Nucleus accumbens (tissue), 56 donors: ENCODE measurements at regions not wholly inside any gene's neighbourhood (a gene's known extent, or its start where the extent isn't known, plus 50 kb on each side); places are given as distances from the start of the nearest gene placed in this dataset.
A peak's percentile ranks its signal among the peaks of the same experiment; 100 is the strongest.

Experiments
- DNase-seq, 56 donors: peaks; one replicate each; lab custom pipeline; 2025; lab: John Stamatoyannopoulos, UW

DNA sequence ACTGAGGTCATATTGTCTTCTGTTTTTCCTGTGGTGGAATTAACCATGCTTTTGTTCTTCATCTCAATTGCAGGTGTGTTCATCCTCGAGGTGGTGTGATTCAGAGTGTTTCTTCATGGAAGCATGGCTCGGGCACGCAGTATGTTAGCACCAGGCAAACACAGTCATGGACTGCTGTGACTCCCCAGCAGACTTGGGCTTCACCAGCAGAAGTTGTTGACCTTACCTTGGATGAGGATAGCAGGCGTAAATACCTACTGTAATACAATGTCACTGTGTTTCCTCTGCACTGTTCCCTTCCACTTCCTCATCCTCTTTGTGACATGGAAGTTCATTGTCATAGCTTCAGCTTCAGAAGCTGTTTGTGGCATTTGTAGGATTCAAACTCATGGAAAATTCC, 158.7 kb downstream of the HAUS1 start:
- DNase-seq = no peak

DNA sequence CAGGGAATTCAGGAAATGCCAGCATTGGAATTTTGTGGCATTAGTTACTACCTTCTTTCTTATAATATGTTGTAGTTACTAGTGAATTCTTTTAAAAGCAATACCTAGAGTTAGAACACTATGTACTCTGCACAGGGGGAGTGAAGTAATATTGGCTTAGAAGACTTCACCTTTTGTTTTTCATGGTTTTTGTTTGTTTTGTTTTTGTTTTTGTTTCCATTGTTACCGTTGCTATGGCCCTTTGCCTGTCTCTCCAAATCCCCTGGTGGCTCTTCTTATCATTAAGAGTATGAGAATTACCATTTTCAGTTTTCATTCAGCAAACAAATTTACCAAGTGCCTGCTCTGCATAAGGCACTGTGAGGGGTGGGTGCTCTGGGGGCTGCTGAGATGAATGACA, 160.1 kb downstream of the HAUS1 start:
- no peak for DNase-seq

DNA sequence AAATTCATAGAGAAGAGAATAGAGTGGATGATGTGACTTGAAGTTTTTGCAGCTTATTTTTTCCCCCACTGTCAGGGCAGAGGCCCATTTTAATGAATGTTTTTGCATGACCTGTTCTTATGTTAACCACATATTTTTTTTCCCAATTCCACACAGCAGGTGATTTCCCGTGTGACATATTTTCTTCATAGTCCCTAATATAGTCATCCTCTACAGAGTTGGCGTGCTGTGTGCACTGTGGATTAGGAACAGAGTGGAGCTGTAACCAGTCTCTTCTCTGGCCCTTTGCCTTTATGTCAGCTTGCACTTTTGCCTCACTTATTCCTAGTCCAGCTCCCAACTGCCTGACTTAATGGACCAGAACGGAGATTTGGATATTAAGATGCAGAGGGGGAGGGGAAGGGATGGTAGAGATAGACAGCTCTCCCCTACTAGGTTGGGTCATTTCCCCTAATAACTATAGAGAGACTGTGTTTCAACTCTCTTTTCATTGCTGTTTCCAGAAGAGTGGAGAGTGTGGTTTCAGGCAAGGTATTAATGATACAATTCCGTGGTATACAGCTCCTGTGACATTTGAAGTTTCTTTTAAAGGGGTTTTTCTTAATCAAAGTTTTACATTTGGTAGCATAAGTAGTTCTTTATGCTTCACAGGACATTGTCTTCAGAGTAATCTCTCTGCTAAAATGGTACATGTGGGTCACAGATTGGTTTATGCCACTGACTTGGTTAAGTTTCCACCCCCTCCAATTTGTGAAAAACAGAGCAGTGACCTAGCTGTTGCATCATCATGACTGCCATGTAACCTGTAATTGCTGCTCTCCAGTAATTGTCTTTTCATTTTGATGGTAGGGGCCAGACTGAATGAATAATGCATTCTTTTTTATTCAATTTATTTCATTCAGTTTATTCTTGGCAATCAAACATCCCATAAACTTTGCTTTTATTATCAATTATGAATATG, 161.3 kb downstream of the HAUS1 start:
- DNase-seq = no peak

DNA sequence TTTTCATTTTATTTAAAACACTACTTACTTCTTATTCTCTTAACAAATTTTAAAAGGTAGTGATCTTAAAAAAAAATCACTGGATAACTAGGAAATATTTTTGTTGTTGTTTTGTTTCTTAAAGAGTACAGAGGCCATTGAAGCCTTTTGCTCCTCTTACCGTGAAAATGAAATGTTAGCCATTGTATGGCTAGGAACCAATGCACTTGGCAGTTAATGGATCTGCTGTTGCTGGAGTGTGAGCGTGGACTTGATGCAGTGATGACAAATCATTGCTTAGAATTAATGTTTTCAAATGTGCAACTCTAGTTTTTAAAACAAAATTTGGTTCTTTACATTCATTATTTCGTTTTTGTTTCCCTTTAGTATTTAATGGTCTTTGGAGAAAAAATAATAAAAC, 162.3 kb downstream of the HAUS1 start:
- DNase-seq = no peak

DNA sequence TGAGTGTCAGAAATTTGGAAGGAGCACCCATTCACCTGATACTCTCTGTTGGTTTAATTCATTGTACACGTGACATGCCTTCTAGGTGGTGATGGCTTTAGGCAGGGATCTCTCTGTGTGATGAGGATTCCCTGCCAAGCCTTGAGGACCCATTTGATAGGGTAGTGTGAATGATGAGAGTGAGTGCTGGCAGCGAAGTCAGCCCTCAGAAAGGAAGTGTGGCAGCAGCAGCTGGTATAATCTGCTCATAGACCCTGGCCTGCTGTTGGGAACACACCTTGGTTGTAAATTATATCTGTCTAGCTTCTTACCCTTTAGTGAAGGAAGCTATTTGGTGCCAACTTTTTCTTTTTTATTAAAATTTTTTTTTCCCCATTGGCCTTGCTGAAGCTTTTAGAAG, 164.5 kb downstream of the HAUS1 start:
- DNase-seq = no peak

DNA sequence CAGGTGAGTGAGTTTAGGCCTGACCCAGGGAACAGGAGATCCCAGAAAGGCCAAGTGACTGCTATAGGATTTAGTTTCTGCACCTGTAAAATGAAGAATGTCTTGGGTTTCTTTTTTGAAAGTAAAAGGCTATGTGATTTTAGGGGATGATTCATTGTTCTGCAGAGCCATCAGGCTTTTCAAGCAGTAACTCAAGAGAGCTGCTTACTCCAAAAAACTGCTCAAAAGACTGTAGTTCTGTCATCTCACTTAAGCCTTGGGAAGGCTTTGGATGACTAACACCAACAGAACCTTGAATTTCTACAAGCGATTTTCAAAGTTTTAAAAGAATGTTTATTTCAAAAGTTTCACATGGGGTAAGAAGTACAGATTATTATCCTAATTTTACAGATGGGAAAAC, 165.1 kb downstream of the HAUS1 start:
- DNase-seq = no peak

DNA sequence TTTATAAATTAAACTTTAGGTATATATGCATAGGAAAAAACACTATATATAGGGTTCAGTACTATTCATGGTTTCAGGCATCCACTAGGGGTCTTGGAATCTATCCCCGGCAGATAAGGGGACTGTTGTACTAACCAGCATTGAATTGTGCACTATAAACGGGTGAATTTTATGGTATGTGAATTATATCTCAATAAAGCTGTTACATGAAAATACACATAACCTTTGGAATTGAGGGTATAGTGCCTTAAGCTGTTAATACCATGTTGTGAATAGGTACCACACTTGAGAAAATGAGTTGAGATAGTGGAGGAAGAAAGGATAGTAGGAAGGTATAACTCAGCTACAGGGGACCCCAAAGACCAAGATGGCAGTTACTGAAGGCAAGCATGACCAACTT, 167.3 kb downstream of the HAUS1 start:
- no peak for DNase-seq

DNA sequence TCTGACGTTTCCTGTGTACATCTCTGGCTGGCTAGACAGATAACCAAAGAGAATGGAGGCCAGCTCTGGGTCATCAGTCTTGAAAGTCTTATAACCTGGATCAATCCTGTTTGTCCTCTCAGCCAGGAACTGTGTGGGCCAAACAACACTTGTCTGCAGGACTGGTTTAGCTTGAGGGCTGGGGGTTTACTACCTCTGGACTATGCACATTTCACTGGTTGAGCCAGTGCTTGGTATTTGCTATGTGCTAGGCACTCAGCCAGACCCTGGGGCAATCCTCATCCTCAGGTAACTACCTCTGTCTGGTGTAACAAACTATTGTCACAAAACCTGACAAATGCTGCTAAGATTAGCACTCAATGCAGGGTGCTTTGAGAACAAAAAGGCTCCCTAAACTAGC, 169.7 kb downstream of the HAUS1 start:
- no peak for DNase-seq

DNA sequence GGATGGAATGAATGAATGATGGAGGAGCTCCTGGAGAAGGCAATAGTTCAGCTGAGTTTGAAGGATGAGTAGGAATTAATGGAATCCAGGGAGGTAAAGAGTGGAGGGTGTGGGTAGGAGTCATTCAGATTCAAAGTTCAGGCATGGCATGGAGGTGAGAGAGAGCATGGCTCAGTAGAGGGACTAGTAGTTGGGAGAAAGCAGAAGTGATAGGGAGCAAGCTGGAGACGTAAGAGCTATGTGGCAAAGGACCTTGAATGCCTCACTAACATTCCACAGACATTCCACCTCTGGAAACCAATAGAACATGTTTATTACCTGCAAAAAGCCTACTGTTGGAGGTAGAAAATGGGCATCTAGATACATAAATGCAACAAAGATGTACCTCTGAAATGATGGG, 170.1 kb downstream of the HAUS1 start:
- no peak for DNase-seq

DNA sequence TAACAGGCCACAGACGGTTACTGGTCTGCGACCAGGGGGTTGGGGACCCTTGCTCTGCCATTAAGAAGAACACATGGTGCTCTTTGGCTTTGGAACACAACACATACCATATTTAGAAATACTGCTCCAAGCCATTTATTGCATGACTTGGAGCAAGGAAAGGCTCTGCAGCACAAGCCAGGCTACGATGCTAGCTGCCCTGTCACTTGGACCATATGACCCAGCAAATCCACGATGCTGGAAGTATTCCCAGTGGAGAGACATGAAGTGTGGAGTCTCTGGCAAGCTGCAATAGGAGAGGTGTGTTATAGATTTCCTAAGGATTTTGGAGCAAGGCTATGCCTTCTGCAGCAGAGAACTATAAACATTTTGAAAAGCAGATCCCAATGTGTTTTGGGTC, 171.2 kb downstream of the HAUS1 start:
- DNase-seq = no peak

DNA sequence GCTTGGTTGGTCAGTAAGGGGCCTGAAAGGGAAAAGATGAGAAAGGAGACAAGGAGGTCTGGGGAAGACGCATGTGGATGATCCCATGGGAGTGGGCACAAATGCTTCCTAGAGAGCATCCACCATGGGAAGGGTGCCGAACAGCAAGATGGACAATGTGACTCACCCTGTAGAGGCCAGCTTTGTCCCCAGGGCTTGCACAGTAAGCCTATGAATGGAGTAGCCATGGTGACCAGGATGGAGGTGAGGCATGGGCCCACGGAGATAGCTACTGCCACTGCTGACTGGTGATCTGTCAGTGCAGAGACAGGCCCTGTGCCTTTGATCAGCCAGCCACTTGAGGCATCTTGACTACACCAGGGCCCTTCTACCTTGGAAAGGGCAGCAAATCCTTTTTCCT, 172.6 kb downstream of the HAUS1 start:
- no peak for DNase-seq

DNA sequence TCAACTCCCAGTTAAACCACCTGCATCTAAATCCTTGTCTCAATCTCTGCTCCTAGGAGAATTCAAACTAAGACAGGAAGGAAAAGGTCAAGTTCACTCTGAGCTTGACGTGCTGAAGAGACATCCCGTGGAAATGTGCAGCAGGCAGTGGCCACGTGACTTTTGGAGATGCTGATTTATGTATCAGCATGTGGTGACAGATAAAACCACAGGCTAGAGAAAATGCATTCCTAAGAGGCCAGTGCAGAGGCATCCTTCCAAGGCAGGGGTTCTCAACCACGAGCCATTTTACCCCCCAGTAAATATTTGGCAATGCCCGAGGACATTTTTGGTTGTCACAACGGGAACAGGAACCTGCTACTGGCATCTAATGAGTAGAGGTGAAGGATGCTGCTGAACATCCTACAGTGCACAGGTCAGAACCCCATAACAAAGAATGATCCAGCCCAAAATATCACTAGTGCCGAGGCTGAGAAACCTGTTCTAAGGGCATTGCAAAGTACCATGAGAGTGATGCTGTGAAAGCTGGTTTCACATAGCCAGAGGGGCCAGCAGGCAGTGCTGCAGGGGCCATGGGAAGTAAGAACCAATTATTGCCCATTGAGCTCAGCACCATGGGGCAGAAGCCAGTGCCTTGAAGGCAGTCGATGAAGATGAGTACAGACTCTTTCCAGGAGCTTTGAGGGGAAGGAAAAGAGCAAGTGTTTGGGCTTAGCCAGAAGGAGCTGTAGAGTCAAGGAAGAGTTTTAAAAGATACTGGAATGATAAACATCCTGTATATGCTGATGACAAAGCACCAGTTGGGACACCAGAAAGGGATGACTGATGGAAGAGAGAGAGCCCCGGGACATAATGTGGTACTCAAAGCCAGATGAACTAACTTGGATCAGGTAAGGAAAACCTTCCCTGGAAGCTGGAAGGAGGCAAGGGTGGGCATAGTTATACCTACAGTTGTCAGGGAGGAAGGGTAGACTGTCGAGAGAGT, 174.6 kb downstream of the HAUS1 start:
- DNase-seq = no peak

DNA sequence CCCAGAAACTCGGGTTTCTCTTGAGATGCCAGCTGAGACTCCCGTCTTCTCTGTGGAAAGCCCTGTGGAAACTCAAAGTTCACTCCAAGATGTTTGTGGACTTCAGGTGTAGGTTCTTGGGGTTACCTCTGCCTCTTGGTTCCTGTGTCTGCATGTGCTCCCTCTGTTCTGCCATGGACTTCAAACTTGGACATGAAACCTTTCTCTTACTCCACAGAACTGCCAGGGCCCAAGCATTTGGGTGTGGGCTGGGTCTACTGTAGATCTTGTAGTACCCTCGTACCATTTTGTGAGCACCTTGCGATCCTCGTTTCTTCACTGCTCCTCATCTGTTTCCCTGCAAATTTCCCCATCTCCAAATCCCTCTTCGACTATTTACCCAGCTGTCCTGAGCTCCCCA, 175.5 kb downstream of the HAUS1 start:
- DNase-seq = no peak

DNA sequence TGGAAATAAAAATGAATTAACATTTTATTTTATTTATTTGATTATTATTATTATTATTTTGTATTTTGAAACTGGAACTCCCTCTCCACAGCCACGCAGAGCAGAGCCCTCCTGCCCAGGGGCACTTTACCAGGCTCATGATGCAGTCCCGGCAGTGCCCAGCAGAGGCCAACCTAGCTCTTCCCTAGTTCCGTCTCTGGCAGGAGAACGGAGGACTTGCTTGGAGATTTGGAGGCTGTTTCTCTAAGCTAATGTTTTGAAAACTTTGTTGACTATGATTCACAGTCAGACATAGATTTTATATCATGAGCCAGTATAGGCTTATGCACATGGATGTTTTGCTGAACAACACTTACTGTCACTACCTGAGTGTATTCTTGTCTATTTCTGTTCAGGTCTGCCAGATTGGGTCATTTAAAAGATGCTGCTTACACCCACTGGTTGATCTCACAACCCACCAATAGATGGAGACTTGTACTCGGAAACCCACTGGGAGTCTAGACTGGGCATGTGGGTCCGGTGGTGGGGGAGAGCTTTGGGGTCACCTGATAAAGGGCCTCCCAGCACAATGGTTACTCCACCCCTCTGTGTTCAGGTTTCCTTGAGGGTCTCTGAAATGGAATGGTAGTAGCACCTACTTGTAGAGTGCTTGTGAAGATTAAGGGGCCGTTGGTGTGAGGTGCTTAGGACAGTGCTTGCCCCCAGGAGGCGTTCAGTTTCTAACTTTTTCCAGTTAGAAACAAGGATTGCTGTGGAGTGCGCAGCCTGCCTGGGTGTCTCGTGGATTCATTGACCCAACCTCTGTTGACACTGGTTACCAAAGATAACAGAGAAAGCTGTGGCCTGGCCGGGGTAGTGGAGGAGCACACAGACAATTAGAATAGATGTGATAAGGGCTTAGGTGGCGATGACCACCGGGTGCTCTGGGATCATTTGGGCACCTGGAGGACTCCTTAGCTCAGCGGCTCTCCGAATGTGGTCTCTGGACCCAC, 177.3 kb downstream of the HAUS1 start:
- DNase-seq = peak in 46 of 56 donors; percentile 5 to 73 (median 32)

DNA sequence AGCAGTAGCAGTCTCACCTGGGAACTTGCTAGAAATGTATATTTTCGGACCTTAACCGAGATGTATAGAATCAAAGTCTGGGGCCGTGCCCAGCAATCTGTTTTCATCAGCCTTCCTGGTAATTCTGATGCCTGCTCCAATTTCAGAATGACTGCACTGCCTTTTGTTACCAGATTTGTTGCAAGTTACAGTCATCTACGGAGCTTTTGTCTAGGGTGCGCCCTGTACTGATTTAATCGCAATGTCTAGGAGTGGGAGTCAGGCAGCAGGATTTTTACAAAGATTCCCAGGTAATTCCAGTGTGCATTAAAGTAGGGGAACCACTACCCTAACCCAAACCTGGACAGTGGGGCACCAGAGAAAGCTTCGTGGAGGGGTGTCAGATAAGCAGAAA, 178.0 kb downstream of the HAUS1 start:
- peak in 14 of 56 donors; percentile 3 to 48 (median 18) for DNase-seq

DNA sequence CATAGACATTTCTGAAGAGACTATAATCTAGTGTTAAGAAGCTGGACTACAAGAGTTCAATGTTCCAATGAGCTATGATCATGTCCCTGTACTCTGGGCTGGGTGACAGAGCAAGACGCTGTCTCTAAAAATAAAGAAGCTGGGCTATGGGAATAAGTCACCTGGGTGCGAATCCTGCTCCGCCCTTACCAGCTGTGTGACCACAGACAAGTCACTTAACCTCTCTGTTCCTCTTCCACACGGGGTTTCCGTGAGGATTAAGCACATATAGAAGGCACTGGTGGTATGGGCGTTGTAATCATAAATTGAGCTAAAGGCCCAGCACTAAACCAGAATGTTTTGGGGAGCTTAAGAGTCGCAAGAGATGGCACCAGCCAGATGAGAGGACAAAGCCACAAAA, 178.5 kb downstream of the HAUS1 start:
- DNase-seq = peak in 1 of 56 donors; percentile 13

DNA sequence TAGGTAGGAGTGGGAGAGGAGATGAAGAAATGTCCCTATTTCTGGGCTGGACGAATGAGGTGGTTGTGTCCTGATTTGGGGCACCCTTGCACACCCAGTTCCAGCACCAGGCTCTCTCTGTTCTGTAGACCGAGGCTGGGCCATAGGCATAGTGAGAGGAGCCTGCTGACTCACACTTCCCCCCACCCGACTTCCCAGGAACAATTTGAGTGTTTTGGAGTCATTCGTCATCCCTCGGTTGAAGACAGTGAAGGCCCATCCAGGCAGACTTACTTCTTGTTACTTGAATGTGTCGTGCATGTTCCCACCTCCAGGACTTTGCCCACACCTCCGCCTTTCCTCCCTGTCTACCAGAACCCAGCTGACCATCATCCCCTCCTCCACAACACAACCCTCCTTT, 179.1 kb downstream of the HAUS1 start:
- peak in 22 of 56 donors; percentile 3 to 65 (median 34) for DNase-seq

DNA sequence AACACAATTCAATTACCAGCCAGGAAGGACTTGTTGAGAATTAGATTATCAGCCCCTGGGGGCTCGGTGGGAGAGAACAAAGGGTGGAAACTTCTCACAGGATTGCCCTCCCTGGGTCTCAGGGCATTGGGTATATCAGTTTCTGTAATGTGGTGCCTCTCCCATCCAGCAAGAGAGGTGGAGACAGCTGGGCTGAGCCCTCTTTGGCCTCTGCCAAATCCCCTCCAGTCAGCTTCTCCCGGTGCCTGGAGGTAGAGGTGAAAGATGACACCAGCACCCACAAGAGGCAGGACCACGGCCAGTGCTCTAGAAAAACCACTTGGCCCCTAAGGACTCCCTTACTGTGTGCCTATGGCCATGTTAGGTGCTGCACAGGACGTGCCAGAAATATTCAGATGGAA, 179.7 kb downstream of the HAUS1 start:
- DNase-seq = no peak

DNA sequence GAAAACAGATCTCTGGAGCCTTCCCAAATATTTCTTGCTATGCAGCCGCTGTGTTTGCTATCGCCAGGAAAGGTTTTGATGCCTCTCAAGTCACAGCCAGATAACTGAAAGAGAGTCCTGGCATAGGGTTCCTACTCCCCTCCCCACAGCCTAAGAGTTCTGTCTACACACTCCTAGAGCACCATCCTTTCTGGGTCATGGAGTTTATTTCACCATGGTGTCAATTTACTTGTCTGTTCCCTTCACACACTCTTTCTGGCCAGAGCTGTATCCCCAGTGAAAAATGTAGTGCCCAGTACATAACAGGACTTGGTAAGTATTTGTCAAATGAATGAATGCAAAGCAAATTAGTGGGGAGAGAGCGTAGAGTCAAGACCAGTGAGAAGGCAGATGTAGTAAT, 185.3 kb downstream of the HAUS1 start:
- DNase-seq = no peak

DNA sequence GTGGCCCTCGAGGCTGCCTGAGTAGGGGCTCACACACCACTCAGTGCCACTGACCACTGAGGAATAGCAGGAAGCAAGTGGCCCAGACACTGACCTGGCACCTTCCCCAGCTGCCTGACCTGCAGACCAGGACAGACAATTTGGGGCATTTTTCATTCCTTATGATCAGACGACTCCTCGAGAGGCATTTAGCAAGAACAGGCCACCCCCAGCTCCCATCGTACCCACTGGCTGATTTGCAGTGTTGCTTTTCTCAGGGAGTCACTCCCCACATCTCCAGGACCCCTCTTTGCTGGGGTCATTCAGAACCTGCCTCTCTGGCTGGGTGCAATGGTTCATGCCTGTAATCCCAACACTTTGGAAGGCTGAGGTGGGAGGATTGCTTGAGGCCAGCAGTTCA, 185.7 kb downstream of the HAUS1 start:
- no peak for DNase-seq
